Upper lobe of left lung (tissue), 6 donors: ENCODE measurements at regions not wholly inside any gene's neighbourhood (a gene's known extent, or its start where the extent isn't known, plus 50 kb on each side); places are given as distances from the start of the nearest gene placed in this dataset.
A peak's percentile ranks its signal among the peaks of the same experiment; 100 is the strongest.

ENCODE experiments used
- ATAC-seq, 2 donors: fragments of 200-7000 bp; cut with Tn5 transposase; one replicate each; pipeline ENCODE4 v1.9.1; 2022; ENCODE audit warnings: mild to moderate bottlenecking in 2 of 2, moderate library complexity in 2 of 2; ENCODE audit not compliant: low FRiP score in 2 of 2
- DNase-seq, 2 donors: peaks; one replicate each; pipeline ENCODE4 v3.0.0-alpha.2; 2019 to 2020
- H3K27ac ChIP-seq, 4 donors: fragments of 200-600 bp; sonication (generic); one replicate each; pipeline ENCODE4 v1.5.1; 2016 to 2019
- H3K27me3 ChIP-seq, 4 donors: fragments of 200-600 bp; sonication (generic); one replicate each; pipeline ENCODE4 v1.5.1; 2017 to 2019
- H3K36me3 ChIP-seq, 4 donors: fragments of 200-600 bp; sonication (generic); one replicate each; pipeline ENCODE4 v1.5.1; 2016 to 2019
- H3K4me1 ChIP-seq, 4 donors: fragments of 200-600 bp; sonication (generic); one replicate each; pipeline ENCODE4 v1.5.1; 2018 to 2019
- H3K4me3 ChIP-seq, 4 donors: fragments of 200-600 bp; sonication (generic); one replicate each; pipeline ENCODE4 v1.5.1; 2017 to 2019; ENCODE audit warnings: mild to moderate bottlenecking in 2 of 4, moderate library complexity in 1 of 4
- H3K9me3 ChIP-seq, 4 donors: fragments of 200-600 bp; sonication (generic); one replicate each; pipeline ENCODE4 v1.5.1; 2018 to 2019
- EP300 ChIP-seq, 4 donors: sonication (generic); formaldehyde crosslinking; IDR thresholded peaks; one replicate each; pipeline ENCODE4 v1.5.1; 2017; ENCODE audit warnings: antibody characterized with exemption in 4 of 4, control low read depth in 2 of 4
- POLR2A ChIP-seq, 4 donors: fragments of 450-650 bp; IDR thresholded peaks; one replicate each; pipeline ENCODE4 v1.5.1; 2016 to 2017; ENCODE audit warnings: antibody characterized with exemption in 4 of 4, mild to moderate bottlenecking in 2 of 4
- POLR2AphosphoS5 ChIP-seq, 2 donors: sonication (generic); formaldehyde crosslinking; IDR thresholded peaks; one replicate each; pipeline ENCODE4 v1.5.1; 2017; ENCODE audit warnings: antibody characterized with exemption in 2 of 2
- WGBS, 2 donors: methylation state at CpG; one replicate each; pipeline ENCODE4 v1.1.5; 2017 to 2018; 5-methylcytosine and 5-hydroxymethylcytosine counted together
- TF ChIP-seq, protein P1 (sequence below), 6 experiments: fragments of 450-650 bp in 4 of 6; fragments of 200-600 bp in 2 of 6; sonication (generic) in 2 of 6; IDR thresholded peaks; one replicate each; pipeline ENCODE4 v1.5.1; 2016 to 2019; ENCODE audit warnings: antibody characterized with exemption in 6 of 6
- donor health status: DM: no; HTN: no; CAD: no; lungs with moderate emphysema.
- donor health status: DM: no; HTN: yes; CAD: no; lungs with severe emphysema.

DNA sequence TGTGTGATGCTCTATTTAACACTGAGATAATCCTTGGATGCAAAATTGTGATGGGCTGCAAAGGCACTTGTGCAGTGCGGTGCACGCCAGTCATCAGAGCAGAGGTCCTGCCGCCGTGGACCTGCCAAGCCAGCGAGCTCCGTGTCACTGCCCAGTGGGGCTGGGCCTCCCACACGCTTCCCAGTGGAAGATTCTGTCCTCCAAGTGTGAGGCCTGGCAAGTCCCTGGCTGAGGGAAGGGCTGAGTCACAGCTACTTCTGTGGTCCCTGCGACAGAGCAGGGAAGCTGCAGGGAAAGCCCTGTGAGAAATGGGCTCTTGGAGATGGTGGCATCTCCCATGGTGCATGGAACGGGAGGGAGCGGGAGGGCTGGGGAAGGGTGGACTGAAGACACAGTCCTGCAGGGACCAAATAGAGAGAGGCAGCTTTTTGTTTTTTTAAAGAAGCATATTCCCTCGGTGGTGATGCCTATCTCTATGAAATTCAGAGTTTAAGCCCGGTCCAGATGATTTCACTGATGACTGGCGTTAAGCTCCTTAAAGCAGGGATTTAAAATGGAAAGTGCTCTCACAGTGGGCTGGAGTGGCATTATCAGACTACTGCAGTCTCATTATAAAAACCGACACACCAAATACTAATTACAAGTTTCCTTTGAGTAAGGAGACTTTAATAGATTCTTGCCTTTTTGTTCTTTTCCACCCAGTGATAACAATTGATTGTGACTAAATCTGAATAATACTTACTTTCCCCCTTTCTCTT is 413.7 kb downstream of the QKI start:
- H3K27ac ChIP-seq, result no peak overlapping the region
- H3K4me3 ChIP-seq, result no peak overlapping the region
- no peaks in the 10 kb centered on the region for H3K36me3 ChIP-seq
- no peaks in the 10 kb centered on the region for H3K9me3 ChIP-seq
- TF ChIP-seq POLR2A (IDR thresholded peaks at IDR 0.05), result no peak
- TF ChIP-seq EP300 (IDR thresholded peaks at IDR 0.05), result no peak
- TF ChIP-seq, protein P1, sequence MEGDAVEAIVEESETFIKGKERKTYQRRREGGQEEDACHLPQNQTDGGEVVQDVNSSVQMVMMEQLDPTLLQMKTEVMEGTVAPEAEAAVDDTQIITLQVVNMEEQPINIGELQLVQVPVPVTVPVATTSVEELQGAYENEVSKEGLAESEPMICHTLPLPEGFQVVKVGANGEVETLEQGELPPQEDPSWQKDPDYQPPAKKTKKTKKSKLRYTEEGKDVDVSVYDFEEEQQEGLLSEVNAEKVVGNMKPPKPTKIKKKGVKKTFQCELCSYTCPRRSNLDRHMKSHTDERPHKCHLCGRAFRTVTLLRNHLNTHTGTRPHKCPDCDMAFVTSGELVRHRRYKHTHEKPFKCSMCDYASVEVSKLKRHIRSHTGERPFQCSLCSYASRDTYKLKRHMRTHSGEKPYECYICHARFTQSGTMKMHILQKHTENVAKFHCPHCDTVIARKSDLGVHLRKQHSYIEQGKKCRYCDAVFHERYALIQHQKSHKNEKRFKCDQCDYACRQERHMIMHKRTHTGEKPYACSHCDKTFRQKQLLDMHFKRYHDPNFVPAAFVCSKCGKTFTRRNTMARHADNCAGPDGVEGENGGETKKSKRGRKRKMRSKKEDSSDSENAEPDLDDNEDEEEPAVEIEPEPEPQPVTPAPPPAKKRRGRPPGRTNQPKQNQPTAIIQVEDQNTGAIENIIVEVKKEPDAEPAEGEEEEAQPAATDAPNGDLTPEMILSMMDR (IDR thresholded peaks at IDR 0.05), result no peak
- TF ChIP-seq POLR2AphosphoS5 (IDR thresholded peaks at IDR 0.05), result no peak
- no peaks in the 10 kb centered on the region for H3K4me1 ChIP-seq
- peak in 1 of 2 donors; percentile 82 for ATAC-seq
- 89 to 90% methylated on average over 14 of the region's 14 CpGs for WGBS, 2 donors
- no peaks in the 10 kb centered on the region for H3K27me3 ChIP-seq
- peak in 1 of 2 donors; percentile 42 for DNase-seq

GRCh38 chr6:163827143-163827542 is 412.6 kb downstream of the QKI start:
- 73 to 82% methylated on average over 2 of the region's 2 CpGs for WGBS, 2 donors
- ATAC-seq (no peak), DNase-seq (no peak)
- Histone ChIP-seq H3K4me1 (no peaks in the 10 kb centered on the region), H3K27ac (no peak overlapping the region), H3K9me3 (no peaks in the 10 kb centered on the region), H3K4me3 (no peak overlapping the region), H3K36me3 (no peaks in the 10 kb centered on the region), H3K27me3 (no peaks in the 10 kb centered on the region)
- TF ChIP-seq POLR2A (IDR thresholded peaks at IDR 0.05), result no peak

GRCh38 chr6:163826629-163827028 is 412.1 kb downstream of the QKI start:
- DNase-seq, result no peak
- 82 to 88% methylated on average over 8 of the region's 8 CpGs for WGBS, 2 donors
- ATAC-seq, result no peak
- H3K4me3 ChIP-seq, result no peak overlapping the region
- H3K27me3 ChIP-seq, result no peaks in the 10 kb centered on the region
- H3K36me3 ChIP-seq, result no peaks in the 10 kb centered on the region
- no peaks in the 10 kb centered on the region for H3K9me3 ChIP-seq
- no peaks in the 10 kb centered on the region for H3K4me1 ChIP-seq
- TF ChIP-seq POLR2A (IDR thresholded peaks at IDR 0.05) (no peak), EP300 (IDR thresholded peaks at IDR 0.05) (no peak), POLR2AphosphoS5 (IDR thresholded peaks at IDR 0.05) (no peak)
- TF ChIP-seq, protein P1 (IDR thresholded peaks at IDR 0.05), result no peak
- H3K27ac ChIP-seq, result no peak overlapping the region

GRCh38 chr6:163825033-163825432 is 410.5 kb downstream of the QKI start:
- Histone ChIP-seq H3K27me3 (no peaks in the 10 kb centered on the region), H3K4me1 (no peaks in the 10 kb centered on the region), H3K9me3 (no peaks in the 10 kb centered on the region), H3K36me3 (no peaks in the 10 kb centered on the region), H3K27ac (no peak overlapping the region), H3K4me3 (no peak overlapping the region)
- WGBS, 2 donors, result 83 to 97% methylated on average over 9 of the region's 9 CpGs
- no peak for TF ChIP-seq POLR2A (IDR thresholded peaks at IDR 0.05)
- TF ChIP-seq POLR2AphosphoS5 (IDR thresholded peaks at IDR 0.05), result no peak
- TF ChIP-seq, protein P1 (IDR thresholded peaks at IDR 0.05), result no peak
- no peak for TF ChIP-seq EP300 (IDR thresholded peaks at IDR 0.05)
- DNase-seq (no peak), ATAC-seq (no peak)

- no peaks in the 10 kb centered on the region for H3K27me3 ChIP-seq
- no peak overlapping the region for H3K27ac ChIP-seq
- no peak for DNase-seq
- no peak overlapping the region for H3K4me3 ChIP-seq
- no peaks in the 10 kb centered on the region for H3K36me3 ChIP-seq
- TF ChIP-seq EP300 (IDR thresholded peaks at IDR 0.05) (no peak), POLR2A (IDR thresholded peaks at IDR 0.05) (no peak), POLR2AphosphoS5 (IDR thresholded peaks at IDR 0.05) (no peak)
- TF ChIP-seq, protein P1 (IDR thresholded peaks at IDR 0.05), result no peak
- no peaks in the 10 kb centered on the region for H3K9me3 ChIP-seq
- 76 to 80% methylated on average over 5 of the region's 5 CpGs for WGBS, 2 donors
- no peaks in the 10 kb centered on the region for H3K4me1 ChIP-seq
- ATAC-seq, result no peak
These were observed 409.1 kb downstream of the QKI start for GRCh38 chr6:163823577-163823976.
